HG03442 (cell line): ENCODE measurements at regions not wholly inside any gene's neighbourhood (a gene's known extent, or its start where the extent isn't known, plus 50 kb on each side); places are given as distances from the start of the nearest gene placed in this dataset.
"Not testable (repeated sequence)": the region's sequence is repeated elsewhere in the genome, so short reads cannot be mapped to it uniquely, and the experiment has no call there.

ENCODE experiments used
- ATAC-seq: cut with Tn5 transposase; IDR thresholded peaks from one replicate; pipeline ENCODE4 v1.9.1; 2021; ENCODE audit warnings: mild to moderate bottlenecking, moderate library complexity; ENCODE audit not compliant: unreplicated experiment

DNA sequence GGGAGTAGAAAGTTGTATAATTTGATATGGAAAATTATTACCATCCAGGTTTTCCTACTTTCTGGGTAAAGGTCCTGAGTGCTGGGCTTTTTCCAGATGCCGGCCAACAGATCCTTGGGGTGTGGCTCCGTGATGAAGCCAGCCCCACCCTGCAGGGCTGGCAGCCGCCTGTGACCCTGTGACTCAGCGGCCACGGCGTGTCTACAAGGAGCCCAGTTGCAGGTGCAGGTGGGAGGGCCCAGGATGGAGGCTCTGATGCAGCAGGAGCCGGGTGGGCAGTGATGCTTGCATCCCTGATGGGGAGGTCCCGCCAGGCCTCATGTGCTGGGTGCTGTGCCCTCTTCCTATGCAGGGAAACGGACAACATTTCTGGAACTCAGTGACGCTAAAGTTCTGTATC lies 96.0 kb upstream of the ALKAL2 start:
- ATAC-seq = no peak

DNA sequence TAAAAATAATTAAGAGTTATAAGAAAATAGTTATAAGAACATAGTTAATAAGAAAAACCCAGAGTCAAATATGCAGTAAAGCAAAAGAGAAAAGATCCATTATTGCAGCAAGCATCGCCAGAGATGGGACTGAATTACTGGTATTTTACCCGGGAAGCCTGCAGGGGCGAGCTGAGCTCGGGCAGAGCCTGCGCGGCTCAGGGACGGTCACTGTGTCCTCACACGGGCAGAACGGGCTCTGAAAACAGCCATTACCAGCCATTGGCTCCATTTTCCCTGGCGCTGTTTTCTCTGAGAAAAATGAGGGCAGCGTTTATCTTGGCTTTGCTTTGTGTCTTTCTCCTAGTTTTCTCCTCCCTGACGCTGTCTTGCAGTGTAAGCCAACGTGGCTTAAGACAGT lies 95.3 kb upstream of the ALKAL2 start:
- no peak for ATAC-seq

DNA sequence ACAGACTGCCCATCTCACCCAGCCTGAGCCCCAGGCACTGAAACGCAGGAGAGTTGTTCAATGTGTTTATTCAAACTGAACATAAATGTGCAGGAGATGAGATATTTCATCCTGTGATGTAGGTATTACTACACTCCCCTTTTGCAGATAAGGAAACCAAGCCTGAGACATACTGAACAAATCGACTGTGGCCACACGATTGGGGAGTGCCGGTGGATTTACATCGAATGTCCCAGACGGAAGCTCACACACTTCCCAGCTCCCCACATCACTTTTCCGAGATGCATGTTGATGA lies 94.8 kb upstream of the ALKAL2 start:
- no peak for ATAC-seq

DNA sequence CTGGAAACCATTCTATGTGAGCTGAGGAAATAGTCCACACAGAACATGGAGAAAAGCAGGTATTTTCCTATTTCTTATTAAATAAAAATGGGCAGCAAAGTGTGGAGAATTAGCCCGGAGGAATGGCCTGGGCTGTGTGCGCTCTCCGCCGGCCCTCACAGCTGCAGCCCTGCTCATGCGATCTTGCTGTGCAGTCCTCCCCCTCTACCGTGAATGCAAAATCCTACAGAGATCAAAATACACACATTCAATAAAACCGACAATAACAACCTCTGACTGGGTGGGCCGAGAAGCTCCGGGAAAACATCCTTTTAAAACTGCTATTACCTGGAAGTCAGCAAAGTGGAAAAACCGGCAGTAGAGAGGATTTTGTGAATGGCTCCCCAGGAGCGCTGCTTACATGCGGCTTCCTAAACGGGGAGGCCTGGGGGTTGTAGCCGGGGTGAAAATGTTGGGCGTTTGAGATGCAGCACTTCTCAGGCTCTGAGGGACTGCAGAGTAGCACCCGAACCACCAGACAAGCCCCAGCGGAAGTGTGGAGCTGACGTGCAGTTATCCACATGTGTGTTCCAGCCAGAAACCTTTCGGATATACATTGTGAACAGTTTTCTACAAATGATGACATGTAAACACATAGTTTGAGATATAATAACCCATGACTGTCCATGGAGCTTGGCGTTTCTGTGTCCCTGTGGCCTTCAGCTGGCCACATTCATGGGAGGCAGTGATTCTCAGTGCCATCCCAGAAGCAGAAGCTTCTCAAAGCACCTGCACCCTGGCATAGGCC lies 94.2 kb upstream of the ALKAL2 start:
- no peak for ATAC-seq

DNA sequence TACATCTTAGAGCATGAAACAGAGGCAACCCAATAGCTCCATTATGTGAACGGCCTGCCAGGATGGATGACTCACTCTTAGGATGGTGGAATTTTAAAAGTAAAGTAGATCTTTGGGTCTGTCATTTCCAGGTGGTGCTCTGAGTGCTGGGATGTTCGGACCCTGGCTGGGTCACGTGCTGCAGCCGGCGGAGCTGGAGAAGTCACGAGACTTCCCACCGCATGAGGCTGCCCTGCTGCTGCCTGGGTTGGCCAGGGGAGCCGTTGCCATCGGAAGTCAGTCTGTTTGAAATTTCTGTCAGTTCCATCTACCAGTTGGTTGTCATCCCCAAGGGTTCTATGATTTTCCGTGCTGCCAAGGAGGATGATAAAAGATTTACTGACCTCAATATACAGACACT lies 93.3 kb upstream of the ALKAL2 start:
- no peak for ATAC-seq

DNA sequence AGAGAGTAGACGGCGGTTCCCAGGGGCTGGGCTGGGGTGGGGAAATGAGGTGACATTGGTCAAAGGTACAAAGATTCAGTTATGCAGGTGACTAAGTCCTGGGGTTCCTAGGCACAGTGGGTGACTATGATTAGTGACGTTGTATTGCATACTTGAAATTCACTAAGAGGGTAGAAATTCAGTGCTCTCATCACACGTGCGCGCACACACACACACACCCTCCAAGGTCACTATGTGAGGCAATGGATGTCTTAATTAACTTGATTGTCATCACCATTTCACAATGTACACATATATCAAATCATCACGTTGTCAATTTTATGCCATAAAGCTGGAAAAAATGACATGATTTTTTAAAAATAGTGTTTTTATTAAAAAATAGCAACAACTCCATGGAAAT lies 92.9 kb upstream of the ALKAL2 start:
- no peak for ATAC-seq

DNA sequence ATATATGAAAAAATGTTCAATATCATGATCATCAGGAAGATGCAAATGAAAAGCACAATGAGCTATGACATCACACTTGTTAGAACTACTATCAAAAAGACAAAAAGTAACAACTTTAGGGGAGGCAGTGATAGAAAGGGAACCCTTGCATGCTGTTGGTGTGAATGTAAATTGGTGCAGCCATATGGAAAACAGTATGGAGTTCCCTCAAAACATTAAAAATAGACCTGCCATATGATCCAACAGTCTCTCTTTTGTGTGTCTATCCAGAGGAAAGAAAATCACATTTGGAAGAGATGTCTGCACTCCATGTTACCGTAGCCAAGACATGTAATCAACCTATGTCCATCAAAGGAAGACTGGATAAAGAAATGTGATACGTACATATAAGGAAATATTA lies 92.3 kb upstream of the ALKAL2 start:
- no peak for ATAC-seq

DNA sequence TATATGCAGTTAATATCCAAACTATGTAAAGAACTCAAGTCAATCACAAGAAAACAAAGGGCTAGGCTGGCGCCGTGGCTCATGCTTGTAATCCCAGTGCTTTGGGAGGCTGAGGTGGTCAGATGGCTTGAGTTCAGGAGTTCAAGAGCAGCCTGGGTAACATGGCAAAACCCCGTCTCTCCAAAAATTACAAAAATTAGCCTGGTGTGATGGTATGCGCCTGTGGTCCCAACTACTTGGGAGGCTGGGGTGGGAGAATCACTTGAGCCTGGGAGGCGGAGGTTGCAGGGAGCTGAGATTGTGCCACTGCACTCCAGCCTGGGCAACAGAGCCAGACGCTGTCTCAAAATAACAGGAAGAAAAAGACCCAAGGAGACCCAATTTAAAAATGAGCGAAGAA lies 91.9 kb upstream of the ALKAL2 start:
- no peak for ATAC-seq

DNA sequence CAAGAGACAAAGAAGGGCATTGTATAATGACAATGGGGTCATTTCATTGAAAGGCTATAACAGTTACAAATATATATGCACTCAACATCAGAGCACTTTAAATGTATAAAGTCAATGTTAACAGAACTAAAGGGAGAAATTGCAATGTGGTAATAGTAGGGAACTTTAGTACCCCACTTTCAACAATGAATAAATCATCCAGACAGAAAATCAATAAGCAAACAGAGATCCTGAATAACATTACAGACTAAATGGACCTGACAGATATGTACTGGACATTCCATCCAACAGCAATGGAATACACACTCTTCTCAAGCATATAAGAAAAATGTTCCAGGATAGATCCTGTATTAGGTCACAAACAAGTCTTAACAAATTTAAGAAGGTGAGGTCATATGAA lies 90.5 kb upstream of the ALKAL2 start:
- no peak for ATAC-seq

DNA sequence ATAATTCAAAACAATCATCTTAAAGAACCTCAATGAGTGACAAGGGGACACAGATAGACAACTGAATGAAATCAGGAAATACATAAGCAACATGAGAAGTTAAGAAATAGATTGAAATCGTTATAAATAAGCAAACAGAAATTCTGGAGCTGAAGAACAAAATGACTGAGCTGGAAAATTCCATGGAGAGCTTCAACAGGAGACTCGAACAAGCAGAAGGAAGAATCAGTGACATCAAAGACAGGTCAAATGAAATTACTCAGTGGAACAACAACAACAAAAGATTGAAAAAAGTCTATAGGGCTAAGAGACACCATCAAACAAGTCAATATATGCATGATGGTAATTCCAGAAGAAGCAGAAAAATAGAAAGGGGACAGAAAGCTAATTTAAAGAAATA lies 89.5 kb upstream of the ALKAL2 start:
- no peak for ATAC-seq

DNA sequence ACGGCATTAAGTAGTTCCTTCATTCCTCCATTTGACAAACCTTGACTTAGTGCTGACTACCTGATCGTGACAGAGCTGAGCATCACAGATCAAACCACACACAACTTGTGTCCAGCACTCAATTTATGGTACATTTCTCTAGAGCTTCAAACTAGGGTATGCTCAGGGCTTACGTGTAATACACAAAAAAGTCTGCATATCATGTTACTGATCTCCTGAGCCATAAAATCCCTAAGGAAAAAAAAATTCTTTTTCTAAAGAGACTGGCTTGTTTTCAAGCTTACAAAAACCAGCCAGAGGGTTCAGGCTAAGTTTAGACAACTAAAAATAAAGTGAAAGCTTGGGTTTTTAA lies 88.0 kb upstream of the ALKAL2 start:
- no peak for ATAC-seq

DNA sequence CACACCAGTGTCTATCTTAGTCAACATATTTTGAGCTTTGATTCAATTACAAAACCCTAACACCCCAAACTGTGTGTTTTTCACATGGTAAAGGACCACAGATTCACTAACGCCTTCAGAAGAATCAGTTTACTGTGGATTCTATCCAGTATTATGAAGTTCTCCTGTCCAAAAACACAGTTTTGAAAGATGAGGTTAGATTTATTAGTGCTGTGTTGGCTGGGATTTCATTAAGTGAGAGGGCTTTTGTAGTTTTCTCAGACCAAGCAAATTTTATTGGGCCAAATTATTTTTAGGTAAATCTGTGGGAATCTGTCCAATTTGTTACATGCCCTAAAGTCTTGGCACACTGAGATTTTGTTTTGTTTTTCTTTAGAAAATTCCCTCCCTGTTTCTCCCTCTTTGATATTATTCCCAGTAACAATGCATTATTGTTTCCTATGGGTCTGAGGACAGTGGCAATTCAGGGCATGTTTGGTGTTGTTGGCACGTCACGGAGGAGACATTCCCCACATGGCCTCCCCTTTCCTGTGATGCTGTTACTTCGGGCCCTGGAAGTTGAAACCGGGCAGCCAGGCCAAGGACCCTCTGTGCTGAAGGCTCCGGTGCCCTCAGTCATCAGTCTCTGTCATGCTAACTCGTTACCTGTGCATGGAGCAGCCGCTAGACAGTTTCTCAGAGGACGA lies 87.5 kb upstream of the ALKAL2 start:
- ATAC-seq = no peak

DNA sequence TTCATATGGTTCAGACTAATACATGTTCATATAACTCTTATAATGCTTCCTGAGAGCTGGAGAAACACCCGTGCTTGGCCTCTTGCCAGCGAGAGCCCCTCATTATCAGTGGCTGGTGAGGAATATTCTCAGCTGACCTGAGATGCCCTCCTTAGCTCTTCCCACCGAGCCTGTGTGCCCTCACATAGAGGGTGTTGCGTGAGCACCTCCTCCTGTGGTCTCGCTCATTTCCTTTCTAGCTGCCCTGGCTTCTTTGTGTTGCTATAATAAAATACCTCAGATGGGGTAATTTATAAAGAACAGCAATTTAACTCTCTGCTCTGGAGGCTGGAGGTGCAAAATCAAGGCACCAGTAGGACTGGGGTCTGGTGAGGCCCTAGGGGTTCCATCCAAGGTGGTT lies 80.5 kb upstream of the ALKAL2 start:
- no peak for ATAC-seq

DNA sequence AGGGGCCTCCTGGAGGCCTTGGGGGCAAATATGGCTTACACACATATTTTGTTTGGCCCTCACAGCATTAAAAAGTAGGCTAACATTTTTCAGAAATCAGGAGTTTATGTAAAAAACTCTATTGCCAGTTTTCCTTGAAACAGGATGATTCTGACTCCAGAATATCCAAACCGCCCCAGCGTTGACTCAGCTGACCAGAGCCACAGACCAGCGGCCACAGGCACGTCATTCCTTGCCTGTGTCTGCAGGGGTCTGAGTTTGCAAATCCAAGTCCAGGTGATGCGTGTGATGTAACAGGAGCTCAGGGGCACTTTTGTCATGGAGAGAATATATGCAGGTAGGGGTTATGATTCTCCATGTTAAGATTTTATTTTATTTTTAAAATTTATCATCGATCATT lies 79.4 kb upstream of the ALKAL2 start:
- ATAC-seq = no peak

DNA sequence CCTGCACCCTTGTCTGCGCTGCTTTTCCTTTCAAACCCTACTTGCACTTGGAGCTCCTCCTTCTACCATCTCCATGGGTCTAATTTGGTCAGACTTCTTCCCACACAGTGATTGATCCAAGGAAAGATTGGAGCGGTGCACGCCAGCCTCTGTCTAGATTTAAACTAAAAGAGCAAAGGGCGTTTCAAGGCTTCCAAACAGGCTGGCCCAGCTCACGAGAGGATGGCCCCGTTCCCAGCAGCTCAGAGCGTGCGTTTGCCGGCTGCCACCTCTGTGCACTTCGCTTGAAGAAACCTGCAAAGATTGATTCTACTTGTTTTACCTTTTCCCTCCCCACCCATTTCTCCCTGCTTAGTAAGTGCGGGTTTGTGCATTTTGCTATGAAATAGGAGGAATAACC lies 78.8 kb upstream of the ALKAL2 start:
- no peak for ATAC-seq

DNA sequence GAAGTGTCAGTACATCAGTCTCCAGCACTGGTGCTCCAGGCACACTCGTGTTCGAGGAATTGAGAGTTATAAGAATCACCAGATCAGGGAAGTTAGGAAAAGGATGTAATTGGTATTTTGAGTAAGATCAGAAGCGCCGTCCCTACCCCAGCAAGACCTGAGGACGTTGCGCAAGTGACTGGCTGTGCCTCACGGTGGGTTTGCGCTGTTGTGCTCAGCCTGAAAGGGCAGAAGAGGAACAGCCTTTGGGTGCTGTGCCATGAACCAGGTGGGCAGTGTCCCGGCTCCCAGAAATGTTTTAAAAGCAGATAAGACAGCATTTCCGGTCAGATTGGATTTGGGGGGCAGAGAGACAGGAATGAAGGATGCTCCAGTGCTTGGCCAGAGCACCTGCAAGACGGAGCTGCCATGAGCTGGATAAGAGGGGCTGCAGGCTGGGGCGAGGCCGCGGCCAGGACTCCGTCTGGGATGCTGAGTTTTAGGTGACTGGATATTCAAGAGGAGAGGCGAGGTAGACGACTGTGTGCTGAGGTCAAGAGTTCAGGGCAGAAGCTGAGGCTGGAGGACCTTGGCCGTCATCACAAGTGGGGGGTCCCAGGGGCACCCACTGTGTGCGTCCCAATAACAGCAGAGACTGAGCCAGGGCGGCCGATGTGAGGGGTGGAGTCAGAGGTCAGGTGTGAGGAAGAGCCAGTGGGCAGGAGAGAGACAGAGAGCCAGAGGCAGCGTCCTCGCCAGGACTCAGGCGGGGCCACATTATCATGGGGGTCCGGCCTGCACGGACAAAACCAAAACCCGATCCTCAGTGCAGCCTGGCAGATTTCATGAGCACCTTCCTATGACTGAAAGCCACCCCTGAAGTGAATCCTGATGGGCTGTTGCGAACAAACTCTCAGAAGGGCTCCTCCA lies 77.7 kb upstream of the ALKAL2 start:
- no peak for ATAC-seq

DNA sequence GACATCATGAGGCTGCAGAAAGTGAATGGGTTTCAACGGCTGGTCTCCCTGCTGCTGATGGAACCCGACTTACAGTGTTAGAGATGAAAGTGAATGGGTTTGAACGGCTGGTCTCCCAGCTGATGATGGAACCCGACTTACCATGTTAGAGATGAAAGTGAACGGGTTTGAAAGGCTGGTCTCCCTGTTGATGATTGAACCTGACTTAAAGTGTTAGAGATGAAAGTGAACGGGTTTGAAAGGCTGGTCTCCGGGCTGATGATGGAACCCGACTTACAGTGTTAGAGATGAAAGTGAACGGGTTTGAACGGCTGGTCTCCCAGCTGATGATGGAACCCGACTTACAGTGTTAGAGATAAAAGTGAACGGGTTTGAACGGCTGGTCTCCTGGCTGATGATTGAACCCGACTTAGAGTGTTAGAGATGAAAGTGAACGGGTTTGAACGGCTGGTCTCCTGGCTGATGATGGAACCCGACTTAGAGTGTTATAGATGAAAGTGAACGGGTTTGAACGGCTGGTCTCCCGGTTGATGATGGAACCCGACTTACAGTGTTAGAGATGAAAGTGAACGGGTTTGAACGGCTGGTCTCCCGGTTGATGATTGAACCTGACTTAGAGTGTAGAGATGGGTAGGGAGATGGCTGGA lies 76.1 kb upstream of the ALKAL2 start:
- ATAC-seq = no peak

DNA sequence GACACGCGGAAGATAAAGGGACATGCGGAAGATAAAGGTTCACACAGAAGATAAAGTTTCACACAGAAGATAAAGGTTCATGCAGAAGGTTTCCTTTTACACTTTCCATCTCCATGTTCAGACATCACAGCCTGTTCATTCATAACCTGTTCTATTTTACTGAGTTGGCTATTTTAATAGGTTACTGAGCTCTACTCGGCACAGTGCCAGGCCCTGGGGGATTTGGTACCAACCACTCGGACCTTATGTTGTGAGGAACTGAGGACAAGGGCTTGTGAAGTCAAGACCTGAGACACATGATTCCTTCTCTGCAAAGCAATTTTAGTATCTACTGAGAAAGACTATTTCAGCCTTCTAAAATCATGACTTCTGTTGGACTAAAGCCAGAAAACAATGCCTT lies 75.0 kb upstream of the ALKAL2 start:
- no peak for ATAC-seq

DNA sequence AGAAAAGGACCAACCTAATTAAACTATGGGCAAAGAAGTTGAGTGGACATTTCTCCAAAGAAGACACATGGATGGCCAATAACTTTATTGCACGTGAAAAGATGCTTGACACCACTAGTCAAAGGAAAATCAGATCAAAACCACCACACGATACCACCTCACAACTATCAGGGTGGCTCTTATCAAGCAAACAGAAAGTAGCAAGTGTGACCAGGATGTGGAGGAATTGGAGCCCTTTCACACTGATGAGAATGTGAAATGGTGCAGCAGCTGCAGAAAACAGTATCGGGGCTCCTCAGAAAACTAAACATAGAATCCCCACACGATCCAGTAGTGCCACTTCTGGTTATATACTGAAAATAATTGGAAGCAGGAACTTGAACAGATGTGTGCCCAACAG lies 72.2 kb upstream of the ALKAL2 start:
- ATAC-seq = no peak

DNA sequence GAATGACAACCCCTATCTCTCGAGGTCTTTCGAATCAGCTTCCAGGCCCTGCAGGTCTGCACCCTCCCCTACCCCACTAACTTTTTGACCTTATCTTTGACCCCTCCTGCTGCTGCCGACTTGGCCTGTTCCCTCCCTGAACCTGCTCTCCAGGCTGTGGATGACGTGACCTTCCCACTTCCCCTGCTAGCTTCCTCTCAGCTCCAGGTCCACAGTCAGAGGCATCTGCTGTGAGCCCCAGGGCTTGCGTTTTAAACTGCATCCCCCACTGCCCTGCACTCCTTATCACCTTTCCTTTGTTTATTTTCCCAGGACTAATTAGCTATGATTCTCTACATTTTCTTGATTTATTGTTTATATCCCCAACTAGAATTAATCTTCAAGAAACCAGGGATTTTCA lies 71.2 kb upstream of the ALKAL2 start:
- no peak for ATAC-seq

DNA sequence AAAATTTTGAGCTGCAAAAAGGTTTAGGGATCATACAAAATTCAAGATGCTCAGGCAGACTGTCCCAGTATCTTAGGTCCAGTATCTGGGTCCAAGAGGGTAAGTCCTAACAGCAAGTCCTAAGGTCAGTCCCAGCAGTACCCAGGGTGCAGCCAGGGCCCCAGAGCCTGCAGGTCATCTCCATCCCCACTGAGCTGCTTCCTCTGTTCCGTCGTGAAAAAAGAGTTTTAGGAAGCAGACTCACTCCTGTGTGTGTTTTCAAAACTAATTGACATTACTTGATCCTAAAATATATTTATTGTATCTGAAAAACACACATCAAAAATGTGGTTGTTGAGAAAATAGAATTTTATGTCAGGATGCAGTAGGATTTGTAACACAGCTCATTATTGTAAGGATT lies 69.9 kb upstream of the ALKAL2 start:
- no peak for ATAC-seq

DNA sequence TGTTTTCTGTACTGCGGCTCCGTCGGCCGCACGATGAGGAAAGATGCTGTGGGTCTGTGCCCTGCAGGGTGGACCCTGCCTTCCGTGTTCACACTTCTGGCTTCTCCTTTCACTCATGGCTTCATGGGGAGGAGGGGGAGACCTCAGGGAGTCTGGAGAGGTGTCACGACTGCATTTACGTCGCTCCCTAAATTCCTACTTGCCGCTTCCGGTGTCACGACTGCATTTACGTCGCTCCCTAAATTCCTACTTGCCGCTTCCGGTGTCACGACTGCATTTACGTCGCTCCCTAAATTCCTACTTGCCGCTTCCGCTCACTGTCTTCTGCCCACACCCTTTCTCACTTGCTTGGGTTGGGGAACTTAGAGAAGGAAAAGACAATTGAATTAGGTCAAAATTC lies 68.4 kb upstream of the ALKAL2 start:
- ATAC-seq = not testable (repeated sequence)
